GM12878 (cell line): ENCODE measurements at regions not wholly inside any gene's neighbourhood (a gene's known extent, or its start where the extent isn't known, plus 50 kb on each side); places are given as distances from the start of the nearest gene placed in this dataset.

Source experiments
- ATAC-seq: fragments of 200-7000 bp; cut with Tn5 transposase; 3 replicates; pipeline ENCODE4 v1.9.1; 2020; ENCODE audit warnings: mild to moderate bottlenecking, moderate library complexity
- BruUV-seq: library from RNA; stranded (reverse); fragments of 400-500 nt; replicated peaks from 2 replicates; lab custom pipeline; 2021; lab: Mats Ljungman, UMichigan
- CTCF ChIA-PET: fragments of 300-600 bp; sonication (Branson Sonifier 250); formaldehyde crosslinking; extraction: SDS; loops from one replicate; lab custom pipeline; 2021; ENCODE audit warnings: inconsistent platforms; lab: Yijun Ruan, JAX
- POLR2A ChIA-PET: fragments of 350-600 bp; formaldehyde crosslinking; extraction: SDS; loops from one replicate; lab custom pipeline; 2021; ENCODE audit warnings: inconsistent platforms; lab: Charles Lee
- RAD21 ChIA-PET: fragments of 300-600 bp; sonication (Branson Sonifier 250); formaldehyde crosslinking; loops from one replicate; lab custom pipeline; 2023; ENCODE audit warnings: antibody characterized with exemption; ENCODE audit not compliant: unreplicated experiment; lab: Charles Lee
- SMC1A ChIA-PET: fragments of 300-600 bp; sonication (Branson Sonifier 250); formaldehyde crosslinking; loops from one replicate; lab custom pipeline; 2023; ENCODE audit not compliant: unreplicated experiment, uncharacterized antibody; lab: Charles Lee
- DNase-seq: peaks from one replicate; pipeline ENCODE4 v3.0.0-alpha.2; 2011; ENCODE audit warnings: low read depth, low spot score
- FAIRE-seq: peaks from 3 replicates; lab custom pipeline; 2011; peaks lifted over from hg19 to GRCh38; lab: Jason Lieb, UNC
- H2AFZ ChIP-seq: 2 replicates; pipeline ENCODE4 v1.6.0; 2011; ENCODE audit warnings: low read depth, low read length, control low read depth; ENCODE audit not compliant: control insufficient read depth
- H3K27ac ChIP-seq: 2 replicates; pipeline ENCODE4 v1.5.1; 2011; ENCODE audit warnings: control low read depth; ENCODE audit not compliant: control insufficient read depth, insufficient read depth
- H3K27me3 ChIP-seq, 2 experiments: replicated peaks in 1 of 2; 2 replicates each; pipeline versions ENCODE4 v1.6.0 to v1.6.1; 2011; ENCODE audit warnings: low read length in 1 of 2; ENCODE audit not compliant: control insufficient read depth in 2 of 2, insufficient read depth in 2 of 2
- H3K36me3 ChIP-seq, 2 experiments: 2 replicates each; pipeline ENCODE4 v1.5.1; 2011; ENCODE audit warnings: low read length in 1 of 2; ENCODE audit not compliant: control insufficient read depth in 2 of 2, insufficient read depth in 2 of 2
- H3K4me1 ChIP-seq: 2 replicates; pipeline ENCODE4 v1.6.1; 2011; ENCODE audit warnings: mild to moderate bottlenecking, low read length, moderate library complexity, mixed read lengths; ENCODE audit not compliant: control insufficient read depth, insufficient read depth
- H3K4me2 ChIP-seq: 2 replicates; pipeline ENCODE4 v1.6.0; 2011; ENCODE audit warnings: control low read depth; ENCODE audit not compliant: control insufficient read depth, insufficient read depth
- H3K4me3 ChIP-seq: fragments of 200-600 bp; sonication (generic); 2 replicates; pipeline ENCODE4 v1.5.1; 2016
- H3K79me2 ChIP-seq: 2 replicates; pipeline ENCODE4 v1.6.0; 2011; ENCODE audit warnings: low read length; ENCODE audit not compliant: control insufficient read depth, insufficient read depth
- H3K9ac ChIP-seq: 2 replicates; pipeline ENCODE4 v1.8.0; 2011; ENCODE audit warnings: low read length, control low read depth, mixed read lengths; ENCODE audit not compliant: control insufficient read depth, insufficient read depth
- H3K9me3 ChIP-seq: replicated peaks from 3 replicates; pipeline ENCODE4 v1.5.1; 2011; ENCODE audit warnings: mild to moderate bottlenecking, low read length; ENCODE audit not compliant: control insufficient read depth, insufficient read depth
- H4K20me1 ChIP-seq: 2 replicates; pipeline ENCODE4 v1.6.0; 2011; ENCODE audit not compliant: control insufficient read depth, insufficient read depth
- EGR1 ChIP-seq, 2 experiments: IDR thresholded peaks; 1 replicate in 1 of 2; 2 replicates in 1 of 2; pipeline ENCODE4 v1.6.1; 2011 to 2012; ENCODE audit warnings: low read depth in 2 of 2, low read length in 2 of 2, borderline replicate concordance in 1 of 2, mild to moderate bottlenecking in 1 of 2, moderate library complexity in 1 of 2
- FOXM1 ChIP-seq: IDR thresholded peaks from 2 replicates; pipeline ENCODE4 v1.6.1; 2012; ENCODE audit warnings: low read depth, mild to moderate bottlenecking, inconsistent platforms, low read length, moderate library complexity
- KLF5 ChIP-seq: fragments of 450-650 bp; IDR thresholded peaks from 2 replicates; pipeline ENCODE4 v1.6.1; 2014; ENCODE audit warnings: mild to moderate bottlenecking; ENCODE audit not compliant: partially characterized antibody
- PBX3 ChIP-seq: IDR thresholded peaks from 2 replicates; pipeline ENCODE4 v1.6.1; 2011; ENCODE audit warnings: mild to moderate bottlenecking, low read depth, low read length, moderate library complexity; ENCODE audit not compliant: insufficient replicate concordance
- SMC3 ChIP-seq: IDR thresholded peaks from 2 replicates; pipeline ENCODE4 v1.6.1; 2011; ENCODE audit warnings: low read length, improper control_type of control experiment, borderline replicate concordance
- SRF ChIP-seq, 2 experiments: IDR thresholded peaks; 2 replicates each; pipeline ENCODE4 v1.6.1; 2011; ENCODE audit warnings: low read depth in 2 of 2, low read length in 2 of 2, mild to moderate bottlenecking in 1 of 2, moderate library complexity in 1 of 2
- TCF3 ChIP-seq: IDR thresholded peaks from 2 replicates; pipeline ENCODE4 v1.6.1; 2012; ENCODE audit warnings: low read depth, mild to moderate bottlenecking, low read length, borderline replicate concordance; ENCODE audit not compliant: insufficient read depth
- ZBED1 ChIP-seq: IDR thresholded peaks from 2 replicates; pipeline ENCODE4 v1.6.1; 2016; ENCODE audit warnings: borderline replicate concordance
- ZNF217 ChIP-seq: fragments of 450-650 bp; IDR thresholded peaks from 2 replicates; pipeline ENCODE4 v1.6.1; 2017; ENCODE audit warnings: antibody characterized with exemption, mild to moderate bottlenecking
- ZNF592 ChIP-seq: fragments of 450-650 bp; IDR thresholded peaks from 2 replicates; pipeline ENCODE4 v1.6.1; 2017; ENCODE audit warnings: mild to moderate bottlenecking, moderate library complexity
- WGBS: methylation state at CpG from one replicate; pipeline ENCODE4 v1.1.6; 2016; ENCODE audit warnings: low lambda C conversion rate; ENCODE audit not compliant: insufficient replicate concordance, insufficient coverage; ENCODE audit errors: missing lambda C conversion rate; 5-methylcytosine and 5-hydroxymethylcytosine counted together
- in situ Hi-C: fragments of 300-500 bp; cut with MboI; formaldehyde crosslinking; loops from 9 replicates; pipeline ENCODE4 v1.14.3; 2018; ENCODE audit warnings: mixed read lengths
- intact Hi-C: fragments of 100-400 bp; cut with micrococcal nuclease; formaldehyde crosslinking; loops from one replicate; pipeline ENCODE4 v1.14.2; 2022; ENCODE audit not compliant: unreplicated experiment

- no peak overlapping the region for H3K9ac ChIP-seq
- H3K79me2 ChIP-seq: no peaks in the 10 kb centered on the region
- H3K9me3 ChIP-seq: no peaks in the 10 kb centered on the region
- FAIRE-seq (no peak), DNase-seq (no peak), ATAC-seq (no peak)
- intact Hi-C loops: loop anchor here (10.0 kb wide), 1 partner anchor 208 kb away; no protein-coding TSS in a partner anchor
- H4K20me1 ChIP-seq: no peaks in the 10 kb centered on the region
- WGBS: 53% methylated on average over 5 of the region's 5 CpGs
- ChIA-PET POLR2A (no interaction called here), SMC1A (no interaction called here), CTCF (no interaction called here), RAD21 (no interaction called here)
- H3K27me3 ChIP-seq: no peaks in the 10 kb centered on the region; a peak in 1 of 4 replicates
- no peak overlapping the region for H3K27ac ChIP-seq
- in situ Hi-C loops: no loop called here
- no peak overlapping the region for H2AFZ ChIP-seq
- H3K4me1 ChIP-seq: no peaks in the 10 kb centered on the region
- H3K36me3 ChIP-seq: no peaks in the 10 kb centered on the region
- no TSS peak for BruUV-seq
- no peak overlapping the region for H3K4me3 ChIP-seq
- no peak overlapping the region for H3K4me2 ChIP-seq
- no peak for TF ChIP-seq SMC3
- TF ChIP-seq PBX3: no peak
- no peak for TF ChIP-seq SRF (IDR thresholded peaks at IDR 0.05; ENCODE audit: low read depth in 2 of 2, low read length in 2 of 2)
Observed at GRCh38 chr3:73296859-73297258, 235.4 kb downstream of the EBLN2 start.

- no peak overlapping the region for H3K4me3 ChIP-seq
- RAD21 ChIA-PET: no interaction called here
- FAIRE-seq: no peak
- TF ChIP-seq TCF3: no peak
- TF ChIP-seq ZNF592: no peak
- no peak for TF ChIP-seq EGR1 (IDR thresholded peaks at IDR 0.05; ENCODE audit: borderline replicate concordance in 1 of 2, low read depth in 2 of 2, low read length in 2 of 2)
- no peak for TF ChIP-seq KLF5
- TF ChIP-seq ZBED1: no peak
- no peak for TF ChIP-seq ZNF217
- TF ChIP-seq FOXM1: no peak
Observed at GRCh38 chr3:73298243-73299183, 237.1 kb downstream of the EBLN2 start.

More at GRCh38 chr3:73298243-73299183, 237.1 kb downstream of the EBLN2 start:
- SMC1A ChIA-PET: no interaction called here
- Histone ChIP-seq H3K4me1 (no peaks in the 10 kb centered on the region), H3K27ac (no peak overlapping the region), H3K36me3 (no peaks in the 10 kb centered on the region), H3K4me2 (no peak overlapping the region), H3K79me2 (no peaks in the 10 kb centered on the region), H3K9ac (no peak overlapping the region), H3K9me3 (no peaks in the 10 kb centered on the region), H4K20me1 (no peaks in the 10 kb centered on the region), H2AFZ (no peak overlapping the region), H3K27me3 (peaks cover 0 to 2% of the 10 kb centered on the region in 2 experiments; a peak in 2 of 4 replicates)
- 36% methylated on average over 11 of the region's 11 CpGs for WGBS
- no TSS peak for BruUV-seq
- ATAC-seq (no peak), DNase-seq (no peak)
- intact Hi-C loops (loop anchor here (10.0 kb wide), 1 partner anchor 206 kb away; no protein-coding TSS in a partner anchor), in situ Hi-C loops (no loop called here)
- CTCF ChIA-PET: no interaction called here
- POLR2A ChIA-PET: no interaction called here
